ENCODE measurements at regions not wholly inside any gene's neighbourhood (a gene's known extent, or its start where the extent isn't known, plus 50 kb on each side); places are given as distances from the start of the nearest gene placed in this dataset.

GRCh38 chr6:43965628-43966373 lies 161.5 kb downstream of the MRPL14 start:
- TF ChIP-seq CTCF (conservative IDR thresholded peaks at IDR 0.05 in 1 of 2, IDR thresholded peaks at IDR 0.05 in 1 of 2; ENCODE audit: extremely low read depth in 1 of 2, insufficient read depth in 1 of 2, low read depth in 1 of 2, low read length in 2 of 2) (no peak), EZH2 (IDR thresholded peaks at IDR 0.05; ENCODE audit: borderline replicate concordance, low read length) (no peak)
